CD14-positive monocyte (primary cell): ENCODE measurements at regions not wholly inside any gene's neighbourhood (a gene's known extent, or its start where the extent isn't known, plus 50 kb on each side); places are given as distances from the start of the nearest gene placed in this dataset.

Experiments
- DNase-seq, 3 donors: peaks; one replicate each; pipeline ENCODE4 v3.0.0-alpha.2; 2011 to 2022
- H2AFZ ChIP-seq: 2 replicates; pipeline ENCODE4 v1.6.0; 2012; ENCODE audit warnings: mild to moderate bottlenecking, low read depth, low read length, inconsistent platforms; ENCODE audit not compliant: insufficient read depth, poor library complexity, severe bottlenecking
- H3K27ac ChIP-seq, 2 donors: 1 replicate in 1 of 2; 2 replicates in 1 of 2; pipeline ENCODE4 v1.5.1; 2012 to 2013; ENCODE audit warnings: low read length in 2 of 2, control low read depth in 1 of 2, inconsistent platforms in 1 of 2, low read depth in 1 of 2, mild to moderate bottlenecking in 1 of 2
- H3K27me3 ChIP-seq, 2 donors: one replicate each; pipeline versions ENCODE4 v1.6.0 to v1.6.1; 2011 to 2013; ENCODE audit warnings: low read length in 2 of 2; ENCODE audit not compliant: control insufficient read depth in 2 of 2, insufficient read depth in 2 of 2
- H3K36me3 ChIP-seq, 2 donors: replicated peaks in 1 of 2; 1 replicate in 1 of 2; 2 replicates in 1 of 2; pipeline versions ENCODE4 v1.5.1 to v1.6.1; 2012 to 2013; ENCODE audit warnings: low read length in 2 of 2, control low read depth in 1 of 2, inconsistent platforms in 1 of 2, mild to moderate bottlenecking in 1 of 2; ENCODE audit not compliant: insufficient read depth in 2 of 2, control insufficient read depth in 1 of 2
- H3K4me1 ChIP-seq, 2 donors: 1 replicate in 1 of 2; 2 replicates in 1 of 2; pipeline versions ENCODE4 v1.5.1 to v1.6.1; 2012 to 2013; ENCODE audit warnings: low read length in 2 of 2, control low read depth in 1 of 2, inconsistent platforms in 1 of 2, mild to moderate bottlenecking in 1 of 2, moderate library complexity in 1 of 2; ENCODE audit not compliant: insufficient read depth in 2 of 2, control insufficient read depth in 1 of 2
- H3K4me2 ChIP-seq: replicated peaks from 2 replicates; pipeline ENCODE3; 2012; ENCODE audit warnings: low read length, moderate library complexity, mild to moderate bottlenecking; ENCODE audit not compliant: poor library complexity, severe bottlenecking; ENCODE audit errors: extremely low read depth
- H3K4me3 ChIP-seq, 3 experiments: fragments of 200-600 bp in 1 of 3; sonication (generic) in 1 of 3; replicated peaks in 1 of 3; 1 replicate in 2 of 3; 2 replicates in 1 of 3; pipeline ENCODE4 v1.5.1; 2011 to 2013; ENCODE audit warnings: low read length in 3 of 3, mild to moderate bottlenecking in 3 of 3, control low read depth in 2 of 3, low read depth in 2 of 3, inconsistent platforms in 1 of 3, moderate library complexity in 1 of 3
- H3K79me2 ChIP-seq: 2 replicates; pipeline ENCODE4 v1.6.0; 2012; ENCODE audit warnings: mild to moderate bottlenecking, control low read depth, inconsistent platforms, low read length, moderate library complexity; ENCODE audit not compliant: insufficient read depth
- H3K9ac ChIP-seq: 2 replicates; pipeline ENCODE4 v1.6.0; 2017; ENCODE audit warnings: low read length, mild to moderate bottlenecking; ENCODE audit not compliant: insufficient read depth, poor library complexity, severe bottlenecking
- H3K9me3 ChIP-seq, 2 donors: replicated peaks in 1 of 2; 1 replicate in 1 of 2; 2 replicates in 1 of 2; pipeline versions ENCODE4 v1.5.1 to v1.6.1; 2012 to 2013; ENCODE audit warnings: low read length in 2 of 2, control low read depth in 1 of 2; ENCODE audit not compliant: control insufficient read depth in 1 of 2, insufficient read depth in 1 of 2
- H4K20me1 ChIP-seq: 2 replicates; pipeline ENCODE4 v1.6.0; 2012; ENCODE audit warnings: mild to moderate bottlenecking, low read length, control low read depth, moderate library complexity; ENCODE audit not compliant: insufficient read depth
- H3K27ac Mint-ChIP-seq, 7 donors: one replicate each; pipeline ENCODE4 v1.8.0; 2020; ENCODE audit warnings: mild to moderate bottlenecking in 7 of 7, mixed read lengths in 7 of 7, moderate library complexity in 6 of 7, inconsistent platforms in 2 of 7
- H3K27me3 Mint-ChIP-seq, 3 donors: one replicate each; pipeline ENCODE4 v1.8.0; 2021 to 2022; ENCODE audit warnings: low read depth in 3 of 3, mild to moderate bottlenecking in 3 of 3, mixed read lengths in 3 of 3, moderate library complexity in 3 of 3, inconsistent platforms in 1 of 3
- H3K36me3 Mint-ChIP-seq, 2 donors: one replicate each; pipeline ENCODE4 v1.8.0; 2020; ENCODE audit warnings: mixed read lengths in 2 of 2, inconsistent platforms in 1 of 2, mild to moderate bottlenecking in 1 of 2
- H3K4me1 Mint-ChIP-seq: one replicate; pipeline ENCODE4 v1.8.0; 2020; ENCODE audit warnings: mild to moderate bottlenecking, mixed read lengths
- H3K4me3 Mint-ChIP-seq, 2 donors: one replicate each; pipeline ENCODE4 v1.8.0; 2020; ENCODE audit warnings: mild to moderate bottlenecking in 2 of 2, mixed read lengths in 2 of 2, moderate library complexity in 1 of 2
- H3K9me3 Mint-ChIP-seq, 7 donors: one replicate each; pipeline ENCODE4 v1.8.0; 2020 to 2022; ENCODE audit warnings: mixed read lengths in 7 of 7, mild to moderate bottlenecking in 6 of 7, moderate library complexity in 6 of 7, inconsistent platforms in 2 of 7
- WGBS: methylation state at CpG from one replicate; pipeline ENCODE4 v1.1.5; 2013; ENCODE audit warnings: missing lambda C conversion rate; ENCODE audit not compliant: insufficient coverage; 5-methylcytosine and 5-hydroxymethylcytosine counted together
- intact Hi-C, 2 donors: fragments of 100-400 bp; cut with micrococcal nuclease; formaldehyde crosslinking; loops; one replicate each; pipeline versions ENCODE4 v1.15.0 to v1.15.1; 2023
- TF ChIP-seq, protein P1 (sequence below): fragments of 200-600 bp; IDR thresholded peaks from one replicate; pipeline ENCODE4 v1.8.0; 2022; ENCODE audit warnings: antibody characterized with exemption, mild to moderate bottlenecking

DNA sequence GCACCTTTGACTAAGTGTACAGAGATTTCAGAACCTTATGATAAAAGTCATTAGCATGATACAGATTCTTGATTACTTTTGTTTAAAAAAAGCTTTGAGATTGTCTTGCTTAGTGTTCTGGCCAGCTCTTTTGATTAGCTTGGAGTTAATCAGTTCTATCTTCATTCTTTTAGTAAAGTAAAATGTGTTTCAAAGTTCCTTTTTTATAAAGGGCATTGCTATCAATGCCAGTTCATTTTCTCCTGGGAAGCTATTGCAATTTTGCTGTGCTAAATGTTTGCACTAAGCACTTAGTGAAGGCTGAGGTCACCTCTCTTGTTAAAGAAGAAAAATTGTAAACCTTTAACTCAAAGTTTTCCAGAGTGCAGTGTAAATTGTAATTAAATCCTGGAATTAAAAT lies 946.7 kb upstream of the TMPRSS15 start:
- Histone ChIP-seq H3K4me1 (no peaks in the 10 kb centered on the region), H3K4me2 (no peak overlapping the region), H2AFZ (no peak overlapping the region), H3K27me3 (no peaks in the 10 kb centered on the region), H3K79me2 (no peaks in the 10 kb centered on the region), H3K36me3 (no peaks in the 10 kb centered on the region), H3K9ac (no peak overlapping the region), H3K27ac (no peak overlapping the region), H3K4me3 (no peak overlapping the region), H4K20me1 (no peaks in the 10 kb centered on the region), H3K9me3 (no peaks in the 10 kb centered on the region)
- Mint-ChIP-seq H3K4me1 (no peaks in the 10 kb centered on the region), H3K27me3 (peaks cover 0 to 2% (median 0%) of the 10 kb centered on the region in 3 donors), H3K4me3 (no peak overlapping the region), H3K27ac (no peak overlapping the region), H3K9me3 (peaks cover 0 to 2% (median 0%) of the 10 kb centered on the region in 7 donors), H3K36me3 (no peaks in the 10 kb centered on the region)
- DNase-seq, result no peak
- intact Hi-C loops, result no loop called here
- TF ChIP-seq, protein P1, sequence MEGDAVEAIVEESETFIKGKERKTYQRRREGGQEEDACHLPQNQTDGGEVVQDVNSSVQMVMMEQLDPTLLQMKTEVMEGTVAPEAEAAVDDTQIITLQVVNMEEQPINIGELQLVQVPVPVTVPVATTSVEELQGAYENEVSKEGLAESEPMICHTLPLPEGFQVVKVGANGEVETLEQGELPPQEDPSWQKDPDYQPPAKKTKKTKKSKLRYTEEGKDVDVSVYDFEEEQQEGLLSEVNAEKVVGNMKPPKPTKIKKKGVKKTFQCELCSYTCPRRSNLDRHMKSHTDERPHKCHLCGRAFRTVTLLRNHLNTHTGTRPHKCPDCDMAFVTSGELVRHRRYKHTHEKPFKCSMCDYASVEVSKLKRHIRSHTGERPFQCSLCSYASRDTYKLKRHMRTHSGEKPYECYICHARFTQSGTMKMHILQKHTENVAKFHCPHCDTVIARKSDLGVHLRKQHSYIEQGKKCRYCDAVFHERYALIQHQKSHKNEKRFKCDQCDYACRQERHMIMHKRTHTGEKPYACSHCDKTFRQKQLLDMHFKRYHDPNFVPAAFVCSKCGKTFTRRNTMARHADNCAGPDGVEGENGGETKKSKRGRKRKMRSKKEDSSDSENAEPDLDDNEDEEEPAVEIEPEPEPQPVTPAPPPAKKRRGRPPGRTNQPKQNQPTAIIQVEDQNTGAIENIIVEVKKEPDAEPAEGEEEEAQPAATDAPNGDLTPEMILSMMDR, result no peak

DNA sequence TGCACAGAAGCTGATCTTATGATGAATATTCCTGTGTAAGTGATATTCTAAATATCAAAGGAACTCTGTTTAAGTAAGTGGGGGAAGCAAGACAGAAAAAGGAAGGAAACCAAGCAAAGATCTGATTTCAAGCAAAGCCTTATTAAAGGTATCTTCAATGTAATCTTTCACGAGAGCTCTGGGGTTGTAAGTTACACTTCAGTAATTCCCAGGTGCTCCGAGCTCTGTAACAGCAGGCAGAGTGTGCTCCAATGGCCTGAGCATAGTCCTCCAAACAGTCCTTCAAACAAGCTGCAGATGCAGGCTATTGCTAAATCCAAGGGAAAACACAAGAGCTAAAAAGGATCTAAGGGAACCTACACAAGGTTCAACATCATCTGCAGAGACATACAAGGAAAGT lies 949.7 kb upstream of the TMPRSS15 start:
- Mint-ChIP-seq H3K4me1 (no peaks in the 10 kb centered on the region), H3K4me3 (no peak overlapping the region), H3K27ac (no peak overlapping the region), H3K27me3 (peaks cover 0 to 2% (median 0%) of the 10 kb centered on the region in 3 donors), H3K9me3 (no peaks in the 10 kb centered on the region), H3K36me3 (no peaks in the 10 kb centered on the region)
- 0% methylated on average over 1 of the region's 2 CpGs for WGBS
- Histone ChIP-seq H3K36me3 (no peaks in the 10 kb centered on the region), H4K20me1 (no peaks in the 10 kb centered on the region), H3K4me3 (no peak overlapping the region), H3K9me3 (no peaks in the 10 kb centered on the region), H3K4me1 (no peaks in the 10 kb centered on the region), H3K9ac (no peak overlapping the region), H3K27me3 (no peaks in the 10 kb centered on the region), H2AFZ (no peak overlapping the region), H3K79me2 (no peaks in the 10 kb centered on the region), H3K27ac (no peak overlapping the region), H3K4me2 (no peak overlapping the region)
- TF ChIP-seq, protein P1, result no peak
- intact Hi-C loops, result no loop called here
- DNase-seq, result no peak
